ENCODE measurements at regions not wholly inside any gene's neighbourhood (a gene's known extent, or its start where the extent isn't known, plus 50 kb on each side); places are given as distances from the start of the nearest gene placed in this dataset.

DNA sequence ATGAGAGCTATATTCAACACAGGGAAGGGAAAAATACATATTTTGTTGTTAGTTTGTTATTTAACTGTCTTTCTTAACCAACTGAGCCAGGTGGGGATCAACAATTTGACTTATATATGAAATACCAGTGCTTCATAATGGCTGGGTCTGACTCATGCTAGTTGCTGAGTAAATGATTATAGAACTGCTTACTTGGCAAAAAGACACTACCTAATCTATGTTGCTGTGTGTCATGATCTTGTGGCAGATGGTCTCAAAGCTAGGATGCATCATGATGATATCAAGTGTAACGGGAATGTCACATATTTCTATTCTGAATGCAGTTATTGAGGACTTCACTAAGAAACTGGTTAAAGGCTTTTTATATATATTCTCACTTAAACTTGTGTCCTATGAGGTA, 727.4 kb upstream of the SLITRK1 start:
- TF ChIP-seq CTCF (IDR thresholded peaks at IDR 0.05; ENCODE audit: low read depth, low read length, poor library complexity, severe bottlenecking), result no peak
- no peak for TF ChIP-seq EZH2phosphoT487 (IDR thresholded peaks at IDR 0.05; ENCODE audit: borderline replicate concordance, low read length)

Data from DOHH2 (cell line).